ENCODE measurements at regions not wholly inside any gene's neighbourhood (a gene's known extent, or its start where the extent isn't known, plus 50 kb on each side); places are given as distances from the start of the nearest gene placed in this dataset.

- Histone ChIP-seq H3K9me3 (ENCODE audit: low read length) (no peaks in the 10 kb centered on the region), H3K36me3 (ENCODE audit: insufficient read depth, low read length) (no peaks in the 10 kb centered on the region), H3K27me3 (ENCODE audit: insufficient read depth, low read length, poor library complexity, severe bottlenecking) (no peaks in the 10 kb centered on the region), H3K4me3 (ENCODE audit: low read length) (no peak overlapping the region), H3K4me1 (ENCODE audit: insufficient read depth, low read length) (no peaks in the 10 kb centered on the region), H3K27ac (ENCODE audit: low read depth, low read length) (no peak overlapping the region)
- H3K27me3 Mint-ChIP-seq, result no peaks in the 10 kb centered on the region
- no peak for DNase-seq
- H3K4me3 Mint-ChIP-seq, result no peak overlapping the region
- no peaks in the 10 kb centered on the region for H3K36me3 Mint-ChIP-seq
- no peak overlapping the region for H3K27ac Mint-ChIP-seq
- H3K9me3 Mint-ChIP-seq, result peaks cover 0 to 18% (median 1%) of the 10 kb centered on the region in 5 donors
- ChIA-PET CTCF (no interaction called here), POLR2A (no interaction called here)
- no peaks in the 10 kb centered on the region for H3K4me1 Mint-ChIP-seq
Observed at GRCh38 chr18:61091379-61091778, 241.9 kb upstream of the CDH20 start.

- H3K27me3 Mint-ChIP-seq, result no peaks in the 10 kb centered on the region
- H3K36me3 Mint-ChIP-seq, result no peaks in the 10 kb centered on the region
- DNase-seq, result no peak
- ChIA-PET POLR2A (no interaction called here), CTCF (no interaction called here)
- no peaks in the 10 kb centered on the region for H3K4me1 Mint-ChIP-seq
- H3K27ac ChIP-seq (ENCODE audit: low read depth, low read length), result no peak overlapping the region
- H3K4me3 Mint-ChIP-seq, result no peak overlapping the region
- H3K4me3 ChIP-seq (ENCODE audit: low read length), result no peak overlapping the region
- H3K9me3 Mint-ChIP-seq, result peaks cover 0 to 26% (median 3%) of the 10 kb centered on the region in 5 donors
- no peaks in the 10 kb centered on the region for H3K4me1 ChIP-seq (ENCODE audit: insufficient read depth, low read length)
- no peaks in the 10 kb centered on the region for H3K36me3 ChIP-seq (ENCODE audit: insufficient read depth, low read length)
- H3K27ac Mint-ChIP-seq, result no peak overlapping the region
- H3K27me3 ChIP-seq (ENCODE audit: insufficient read depth, low read length, poor library complexity, severe bottlenecking), result no peaks in the 10 kb centered on the region
- H3K9me3 ChIP-seq (ENCODE audit: low read length), result no peaks in the 10 kb centered on the region
Observed at GRCh38 chr18:61093965-61094364, 239.3 kb upstream of the CDH20 start.

- POLR2A ChIA-PET, result no interaction called here
- Histone ChIP-seq H3K27me3 (ENCODE audit: insufficient read depth, low read length, poor library complexity, severe bottlenecking) (no peaks in the 10 kb centered on the region), H3K9me3 (ENCODE audit: low read length) (no peaks in the 10 kb centered on the region), H3K4me3 (ENCODE audit: low read length) (no peak overlapping the region), H3K4me1 (ENCODE audit: insufficient read depth, low read length) (no peaks in the 10 kb centered on the region), H3K36me3 (ENCODE audit: insufficient read depth, low read length) (no peaks in the 10 kb centered on the region), H3K27ac (ENCODE audit: low read depth, low read length) (no peak overlapping the region)
- DNase-seq, result no peak
- Mint-ChIP-seq H3K9me3 (peaks cover 2 to 28% (median 4%) of the 10 kb centered on the region in 5 donors), H3K27me3 (no peaks in the 10 kb centered on the region), H3K27ac (no peak overlapping the region), H3K36me3 (no peaks in the 10 kb centered on the region), H3K4me3 (no peak overlapping the region), H3K4me1 (no peaks in the 10 kb centered on the region)
- CTCF ChIA-PET, result no interaction called here
Observed at GRCh38 chr18:61096226-61096625, 237.0 kb upstream of the CDH20 start.

GRCh38 chr18:61107113-61107512 is 226.1 kb upstream of the CDH20 start:
- Mint-ChIP-seq H3K4me1 (no peaks in the 10 kb centered on the region), H3K36me3 (no peaks in the 10 kb centered on the region), H3K27ac (no peak overlapping the region), H3K9me3 (peaks cover 0 to 34% (median 7%) of the 10 kb centered on the region in 5 donors), H3K4me3 (no peak overlapping the region), H3K27me3 (no peaks in the 10 kb centered on the region)
- Histone ChIP-seq H3K9me3 (ENCODE audit: low read length) (no peaks in the 10 kb centered on the region), H3K4me1 (ENCODE audit: insufficient read depth, low read length) (no peaks in the 10 kb centered on the region), H3K27me3 (ENCODE audit: insufficient read depth, low read length, poor library complexity, severe bottlenecking) (no peaks in the 10 kb centered on the region), H3K27ac (ENCODE audit: low read depth, low read length) (no peak overlapping the region), H3K4me3 (ENCODE audit: low read length) (no peak overlapping the region), H3K36me3 (ENCODE audit: insufficient read depth, low read length) (no peaks in the 10 kb centered on the region)
- no peak for DNase-seq
- ChIA-PET POLR2A (no interaction called here), CTCF (no interaction called here)

DNA sequence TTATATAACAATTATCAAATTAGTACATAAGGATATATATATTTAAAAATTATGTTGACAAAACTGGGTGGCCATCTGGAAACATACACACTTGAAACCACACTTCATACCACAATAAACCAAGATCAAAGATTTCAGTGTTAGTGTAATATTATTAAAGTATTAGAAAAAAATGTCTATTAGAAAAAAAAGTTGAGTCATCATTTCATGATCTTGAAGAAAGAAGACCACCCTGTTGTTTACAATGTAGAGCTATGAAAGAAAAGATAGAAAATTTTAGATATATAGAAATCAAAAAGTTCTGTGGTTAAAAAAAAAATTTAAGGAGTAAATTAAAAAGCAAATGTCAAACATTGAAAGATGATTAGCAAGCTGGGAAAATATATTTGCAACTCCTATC is 224.5 kb upstream of the CDH20 start:
- Mint-ChIP-seq H3K36me3 (no peaks in the 10 kb centered on the region), H3K4me1 (no peaks in the 10 kb centered on the region), H3K9me3 (peaks cover 2 to 29% (median 4%) of the 10 kb centered on the region in 5 donors), H3K27me3 (no peaks in the 10 kb centered on the region), H3K4me3 (no peak overlapping the region), H3K27ac (no peak overlapping the region)
- Histone ChIP-seq H3K27ac (ENCODE audit: low read depth, low read length) (no peak overlapping the region), H3K4me1 (ENCODE audit: insufficient read depth, low read length) (no peaks in the 10 kb centered on the region), H3K9me3 (ENCODE audit: low read length) (no peaks in the 10 kb centered on the region), H3K27me3 (ENCODE audit: insufficient read depth, low read length, poor library complexity, severe bottlenecking) (no peaks in the 10 kb centered on the region), H3K36me3 (ENCODE audit: insufficient read depth, low read length) (no peaks in the 10 kb centered on the region), H3K4me3 (ENCODE audit: low read length) (no peak overlapping the region)
- ChIA-PET POLR2A (no interaction called here), CTCF (no interaction called here)
- DNase-seq, result no peak

DNA sequence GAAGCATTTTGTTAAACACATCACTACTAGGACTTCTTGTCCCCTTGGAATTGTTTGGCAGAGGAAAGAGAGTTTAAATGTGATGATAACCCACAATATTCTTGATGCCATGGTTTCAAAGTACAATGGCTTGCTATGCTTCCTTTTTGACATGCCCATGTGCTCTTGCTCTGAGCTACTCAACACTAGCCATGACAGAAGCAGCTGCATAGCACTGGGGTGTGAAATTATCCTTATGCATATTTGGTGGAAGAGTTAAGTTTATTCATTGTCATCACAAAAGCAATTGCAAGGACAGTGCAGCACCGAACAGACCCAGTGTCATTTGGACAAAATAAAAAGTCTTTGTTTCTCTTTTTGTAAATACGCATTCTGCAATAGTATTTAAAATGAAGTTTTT is 209.9 kb upstream of the CDH20 start:
- no peak for DNase-seq

DNA sequence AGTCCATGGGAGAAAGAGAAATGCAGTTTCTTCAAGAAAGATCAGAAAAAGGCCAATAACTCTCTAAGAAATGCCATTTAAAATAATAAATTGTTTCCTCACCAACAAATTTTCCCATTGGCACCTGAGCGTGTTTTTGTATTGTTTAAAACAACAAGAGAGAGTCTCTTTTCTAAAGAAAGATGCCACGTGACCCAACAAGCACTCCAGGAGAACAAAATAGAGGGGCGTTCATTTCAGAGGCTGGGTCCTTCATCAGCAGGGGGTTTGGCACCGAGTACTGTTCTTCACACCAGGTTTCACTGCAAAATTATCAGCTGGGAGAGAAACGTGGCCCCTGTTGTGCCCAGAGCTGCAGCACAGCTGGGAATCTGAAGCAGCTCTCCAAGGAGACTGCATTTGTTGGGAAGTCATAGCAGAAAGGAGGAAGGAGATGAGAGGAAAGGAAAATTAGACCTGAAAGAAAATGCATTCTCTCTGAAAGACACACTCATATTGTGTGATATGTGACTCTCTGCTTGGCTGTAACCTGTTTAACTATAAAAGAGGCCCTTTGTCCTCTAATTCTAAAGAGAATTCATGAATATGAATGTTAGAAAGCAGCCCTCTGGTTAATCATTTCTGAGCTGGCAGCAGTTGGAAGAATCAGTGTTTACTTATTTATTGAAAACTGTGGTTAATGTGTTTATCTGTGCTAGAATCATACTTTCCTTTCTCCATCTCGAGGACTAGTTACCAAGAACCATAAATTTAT is 205.3 kb upstream of the CDH20 start:
- ChIA-PET POLR2A (no interaction called here), CTCF (interaction anchor here (1.1 kb wide), 1 partner anchor 12 kb away, joined by 3 read pairs; no protein-coding TSS in a partner anchor)
- Mint-ChIP-seq H3K36me3 (no peaks in the 10 kb centered on the region), H3K27ac (no peak overlapping the region), H3K27me3 (no peaks in the 10 kb centered on the region), H3K4me3 (no peak overlapping the region), H3K4me1 (no peaks in the 10 kb centered on the region), H3K9me3 (peaks cover 0 to 16% (median 8%) of the 10 kb centered on the region in 5 donors)
- DNase-seq, result no peak
- no peak overlapping the region for H3K27ac ChIP-seq (ENCODE audit: low read depth, low read length)
- no peaks in the 10 kb centered on the region for H3K27me3 ChIP-seq (ENCODE audit: insufficient read depth, low read length, poor library complexity, severe bottlenecking)
- no peak overlapping the region for H3K4me3 ChIP-seq (ENCODE audit: low read length)
- H3K36me3 ChIP-seq (ENCODE audit: insufficient read depth, low read length), result no peaks in the 10 kb centered on the region
- H3K4me1 ChIP-seq (ENCODE audit: insufficient read depth, low read length), result no peaks in the 10 kb centered on the region
- H3K9me3 ChIP-seq (ENCODE audit: low read length), result no peaks in the 10 kb centered on the region

More for the DNA sequence above, 209.9 kb upstream of the CDH20 start:
- ChIA-PET CTCF (no interaction called here), POLR2A (no interaction called here)
- Histone ChIP-seq H3K27me3 (ENCODE audit: insufficient read depth, low read length, poor library complexity, severe bottlenecking) (no peaks in the 10 kb centered on the region), H3K9me3 (ENCODE audit: low read length) (no peaks in the 10 kb centered on the region), H3K36me3 (ENCODE audit: insufficient read depth, low read length) (no peaks in the 10 kb centered on the region), H3K4me3 (ENCODE audit: low read length) (no peak overlapping the region), H3K27ac (ENCODE audit: low read depth, low read length) (no peak overlapping the region), H3K4me1 (ENCODE audit: insufficient read depth, low read length) (no peaks in the 10 kb centered on the region)
- H3K9me3 Mint-ChIP-seq, result peaks cover 0 to 24% (median 8%) of the 10 kb centered on the region in 5 donors
- no peaks in the 10 kb centered on the region for H3K4me1 Mint-ChIP-seq
- no peaks in the 10 kb centered on the region for H3K36me3 Mint-ChIP-seq
- H3K4me3 Mint-ChIP-seq, result no peak overlapping the region
- no peak overlapping the region for H3K27ac Mint-ChIP-seq
- no peaks in the 10 kb centered on the region for H3K27me3 Mint-ChIP-seq

DNA sequence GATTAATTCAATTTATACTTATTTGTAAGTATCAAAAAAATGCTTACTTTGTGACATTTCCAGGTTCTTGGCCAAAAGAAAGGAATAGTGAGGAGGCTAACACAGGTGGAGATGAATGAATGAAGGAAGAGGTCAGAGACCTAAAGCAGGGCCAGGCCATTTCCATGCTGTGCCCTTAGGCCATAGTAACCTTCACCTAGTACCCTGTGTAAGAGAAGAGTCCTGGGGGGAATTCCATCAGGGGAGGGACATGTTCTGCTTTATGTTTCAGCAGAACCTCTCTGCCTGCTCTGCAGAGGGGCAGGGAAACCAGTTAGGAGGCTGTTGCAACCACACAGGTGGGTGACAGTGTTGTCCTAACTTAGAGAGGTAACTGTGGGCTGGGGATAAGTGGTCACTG is 204.2 kb upstream of the CDH20 start:
- no peak overlapping the region for H3K4me3 ChIP-seq (ENCODE audit: low read length)
- no peak overlapping the region for H3K27ac ChIP-seq (ENCODE audit: low read depth, low read length)
- Mint-ChIP-seq H3K9me3 (peaks cover 0 to 14% (median 5%) of the 10 kb centered on the region in 5 donors), H3K4me3 (no peak overlapping the region), H3K27me3 (no peaks in the 10 kb centered on the region), H3K4me1 (no peaks in the 10 kb centered on the region), H3K27ac (no peak overlapping the region), H3K36me3 (no peaks in the 10 kb centered on the region)
- POLR2A ChIA-PET, result no interaction called here
- no peaks in the 10 kb centered on the region for H3K36me3 ChIP-seq (ENCODE audit: insufficient read depth, low read length)
- CTCF ChIA-PET, result no interaction called here
- H3K4me1 ChIP-seq (ENCODE audit: insufficient read depth, low read length), result no peaks in the 10 kb centered on the region
- no peak for DNase-seq
- H3K27me3 ChIP-seq (ENCODE audit: insufficient read depth, low read length, poor library complexity, severe bottlenecking), result no peaks in the 10 kb centered on the region
- no peaks in the 10 kb centered on the region for H3K9me3 ChIP-seq (ENCODE audit: low read length)
